PC-9 (cell line): ENCODE measurements at regions not wholly inside any gene's neighbourhood (a gene's known extent, or its start where the extent isn't known, plus 50 kb on each side); places are given as distances from the start of the nearest gene placed in this dataset.

ENCODE experiments used
- BruUV-seq: library from RNA; stranded (reverse); fragments of 400-500 nt; replicated peaks from 2 replicates; lab custom pipeline; 2021; lab: Mats Ljungman, UMichigan
- CTCF ChIA-PET: fragments of 300-600 bp; sonication (Branson Sonifier 250); formaldehyde crosslinking; loops from one replicate; lab custom pipeline; 2022; ENCODE audit warnings: antibody characterized with exemption; lab: Charles Lee
- POLR2A ChIA-PET: fragments of 300-600 bp; sonication (Branson Sonifier 250); formaldehyde crosslinking; loops from one replicate; lab custom pipeline; 2022; ENCODE audit warnings: antibody characterized with exemption; ENCODE audit not compliant: unreplicated experiment; lab: Charles Lee
- DNase-seq, 2 experiments: peaks; one replicate each; pipeline versions ENCODE4 v3.0.0 to v3.0.0-alpha.2; 2015 to 2022; ENCODE audit warnings: mixed read lengths in 1 of 2
- H2AFZ ChIP-seq: fragments of 200-600 bp; sonication (generic); 2 replicates; pipeline ENCODE4 v1.8.1; 2017; ENCODE audit warnings: antibody characterized with exemption
- H3F3A ChIP-seq: fragments of 200-600 bp; sonication (generic); 2 replicates; pipeline ENCODE4 v1.8.1; 2017; ENCODE audit warnings: antibody characterized with exemption, mild to moderate bottlenecking, low read depth; ENCODE audit not compliant: insufficient read depth
- H3K27ac ChIP-seq: fragments of 200-600 bp; sonication (generic); 2 replicates; pipeline ENCODE4 v1.6.1; 2016; ENCODE audit warnings: mixed run types
- H3K27me3 ChIP-seq: fragments of 200-600 bp; sonication (generic); 2 replicates; pipeline ENCODE4 v1.6.1; 2016; ENCODE audit warnings: low read depth, mixed run types; ENCODE audit not compliant: insufficient read depth
- H3K36me3 ChIP-seq: fragments of 200-600 bp; sonication (generic); 2 replicates; pipeline ENCODE4 v1.6.1; 2016; ENCODE audit warnings: low read depth, mixed run types
- H3K4me1 ChIP-seq: fragments of 200-600 bp; sonication (generic); replicated peaks from 2 replicates; pipeline ENCODE4 v1.6.1; 2016; ENCODE audit warnings: mixed run types; ENCODE audit not compliant: insufficient read depth
- H3K4me2 ChIP-seq: fragments of 200-600 bp; sonication (generic); 2 replicates; pipeline ENCODE4 v1.6.1; 2017; ENCODE audit warnings: mixed run types
- H3K4me3 ChIP-seq: fragments of 200-600 bp; sonication (generic); 2 replicates; pipeline ENCODE4 v1.6.1; 2016; ENCODE audit warnings: mixed run types
- H3K79me2 ChIP-seq: fragments of 200-600 bp; sonication (generic); 2 replicates; pipeline ENCODE4 v1.6.1; 2017; ENCODE audit warnings: low read depth, mixed run types
- H3K9me2 ChIP-seq: fragments of 200-600 bp; sonication (generic); 2 replicates; pipeline ENCODE4 v1.8.1; 2017; ENCODE audit warnings: mild to moderate bottlenecking; ENCODE audit not compliant: insufficient read depth
- H3K9me3 ChIP-seq: fragments of 200-600 bp; sonication (generic); 2 replicates; pipeline ENCODE4 v1.8.1; 2016; ENCODE audit warnings: low read depth; ENCODE audit not compliant: insufficient read depth
- H4K20me1 ChIP-seq: fragments of 200-600 bp; sonication (generic); 2 replicates; pipeline ENCODE4 v1.8.1; 2017; ENCODE audit not compliant: insufficient read depth
- CTCF ChIP-seq: fragments of 200-600 bp; sonication (generic); conservative IDR thresholded peaks from 2 replicates; pipeline ENCODE4 v1.6.1; 2017; ENCODE audit warnings: mixed run types, antibody characterized with exemption, mild to moderate bottlenecking, moderate library complexity
- EZH2 ChIP-seq: fragments of 200-600 bp; sonication (generic); IDR thresholded peaks from 2 replicates; pipeline ENCODE4 v1.8.0; 2017; ENCODE audit warnings: antibody characterized with exemption, low read depth
- intact Hi-C: fragments of 100-400 bp; cut with micrococcal nuclease; formaldehyde crosslinking; loops from one replicate; pipeline ENCODE4 v1.10.0; 2022; ENCODE audit not compliant: unreplicated experiment

GRCh38 chr13:31051999-31052398 is 109.7 kb downstream of the HSPH1 start:
- peaks cover 13% of the 10 kb centered on the region for H3K4me1 ChIP-seq
- no peaks in the 10 kb centered on the region for H3K79me2 ChIP-seq
- H4K20me1 ChIP-seq = no peaks in the 10 kb centered on the region
- no peaks in the 10 kb centered on the region for H3K27me3 ChIP-seq
- no peak overlapping the region for H2AFZ ChIP-seq
- TF ChIP-seq EZH2 = no peak
- no peak; the same call in 1 of the 2 replicates for TF ChIP-seq CTCF
- DNase-seq = no peak
- H3K4me3 ChIP-seq = no peak overlapping the region
- intact Hi-C loops = loop anchor here (5.0 kb wide), 1 partner anchor 370 kb away; no protein-coding TSS in a partner anchor
- BruUV-seq = no TSS peak
- H3K9me3 ChIP-seq = no peaks in the 10 kb centered on the region
- H3F3A ChIP-seq = peaks cover 15% of the 10 kb centered on the region
- ChIA-PET POLR2A (no interaction called here), CTCF (no interaction called here)
- no peaks in the 10 kb centered on the region for H3K9me2 ChIP-seq
- no peak overlapping the region for H3K27ac ChIP-seq
- H3K36me3 ChIP-seq = no peaks in the 10 kb centered on the region
- no peak overlapping the region for H3K4me2 ChIP-seq

- Histone ChIP-seq H3K27me3 (no peaks in the 10 kb centered on the region), H4K20me1 (no peaks in the 10 kb centered on the region), H3K27ac (no peak overlapping the region), H3K36me3 (no peaks in the 10 kb centered on the region), H3K4me2 (no peak overlapping the region), H3K79me2 (no peaks in the 10 kb centered on the region), H3K4me1 (peaks cover 24% of the 10 kb centered on the region), H3K9me3 (no peaks in the 10 kb centered on the region), H2AFZ (no peak overlapping the region), H3K4me3 (no peak overlapping the region), H3K9me2 (no peaks in the 10 kb centered on the region), H3F3A (peaks cover 15% of the 10 kb centered on the region)
- CTCF ChIA-PET = interaction anchor here (0.6 kb wide), 1 partner anchor 71 kb away, joined by 3 read pairs; no protein-coding TSS in a partner anchor
- BruUV-seq = no TSS peak
- intact Hi-C loops = loop anchor here (5.0 kb wide), 1 partner anchor 372 kb away; no protein-coding TSS in a partner anchor
- POLR2A ChIA-PET = no interaction called here
- no peak for TF ChIP-seq EZH2
- no peak; the same call in 1 of the 2 replicates for TF ChIP-seq CTCF
- DNase-seq = no peak
Measured at GRCh38 chr13:31050486-31051400, 111.0 kb downstream of the HSPH1 start.

- Histone ChIP-seq H3K79me2 (no peaks in the 10 kb centered on the region), H3K4me1 (peaks cover 33% of the 10 kb centered on the region), H3K4me3 (no peak overlapping the region), H3K27ac (no peak overlapping the region), H3K4me2 (no peak overlapping the region), H3K36me3 (no peaks in the 10 kb centered on the region), H3K9me3 (no peaks in the 10 kb centered on the region), H3F3A (peaks cover 24% of the 10 kb centered on the region), H4K20me1 (no peaks in the 10 kb centered on the region), H3K27me3 (no peaks in the 10 kb centered on the region), H2AFZ (no peak overlapping the region), H3K9me2 (no peaks in the 10 kb centered on the region)
- ChIA-PET POLR2A (no interaction called here), CTCF (no interaction called here)
- DNase-seq = no peak
- intact Hi-C loops = loop anchor here (5.0 to 10.0 kb wide), 5 partner anchors 85 to 433 kb away; partner anchors contain the start of genes HSPH1 and USPL1
- no TSS peak for BruUV-seq
- TF ChIP-seq CTCF (no peak), EZH2 (no peak)
Measured at GRCh38 chr13:31049833-31050232, 111.9 kb downstream of the HSPH1 start.
